ENCODE measurements at regions not wholly inside any gene's neighbourhood (a gene's known extent, or its start where the extent isn't known, plus 50 kb on each side); places are given as distances from the start of the nearest gene placed in this dataset.

DNA sequence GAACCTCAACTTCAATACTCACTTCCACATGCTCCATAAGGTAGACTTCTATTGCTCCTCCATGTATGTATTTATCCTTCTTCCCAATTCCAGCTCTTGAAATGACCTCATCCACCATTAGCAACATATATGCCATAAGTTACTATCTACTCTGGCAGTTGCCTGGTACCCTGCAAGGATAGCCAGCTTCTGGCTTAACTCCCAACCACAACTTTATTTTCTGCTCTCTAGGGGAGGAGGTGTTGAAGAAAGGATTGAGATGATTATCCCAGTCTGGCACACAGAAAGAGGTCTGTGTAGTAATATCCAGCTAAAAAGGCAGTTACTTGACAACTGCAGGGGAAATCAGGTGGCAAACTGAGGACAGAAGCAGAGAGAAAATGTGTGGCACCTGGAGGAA lies 71.5 kb upstream of the MDM1 start:
- Histone ChIP-seq H3K36me3 (no peaks in the 10 kb centered on the region), H3K4me3 (no peak overlapping the region), H3K9me3 (no peaks in the 10 kb centered on the region), H3K27ac (no peak overlapping the region), H3K4me1 (peaks cover 0 to 27% (median 21%) of the 10 kb centered on the region in 4 donors), H3K27me3 (no peaks in the 10 kb centered on the region)
- no peak for DNase-seq
- TF ChIP-seq, protein P1, sequence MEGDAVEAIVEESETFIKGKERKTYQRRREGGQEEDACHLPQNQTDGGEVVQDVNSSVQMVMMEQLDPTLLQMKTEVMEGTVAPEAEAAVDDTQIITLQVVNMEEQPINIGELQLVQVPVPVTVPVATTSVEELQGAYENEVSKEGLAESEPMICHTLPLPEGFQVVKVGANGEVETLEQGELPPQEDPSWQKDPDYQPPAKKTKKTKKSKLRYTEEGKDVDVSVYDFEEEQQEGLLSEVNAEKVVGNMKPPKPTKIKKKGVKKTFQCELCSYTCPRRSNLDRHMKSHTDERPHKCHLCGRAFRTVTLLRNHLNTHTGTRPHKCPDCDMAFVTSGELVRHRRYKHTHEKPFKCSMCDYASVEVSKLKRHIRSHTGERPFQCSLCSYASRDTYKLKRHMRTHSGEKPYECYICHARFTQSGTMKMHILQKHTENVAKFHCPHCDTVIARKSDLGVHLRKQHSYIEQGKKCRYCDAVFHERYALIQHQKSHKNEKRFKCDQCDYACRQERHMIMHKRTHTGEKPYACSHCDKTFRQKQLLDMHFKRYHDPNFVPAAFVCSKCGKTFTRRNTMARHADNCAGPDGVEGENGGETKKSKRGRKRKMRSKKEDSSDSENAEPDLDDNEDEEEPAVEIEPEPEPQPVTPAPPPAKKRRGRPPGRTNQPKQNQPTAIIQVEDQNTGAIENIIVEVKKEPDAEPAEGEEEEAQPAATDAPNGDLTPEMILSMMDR (IDR thresholded peaks at IDR 0.05) = no peak
- no peak for TF ChIP-seq EP300 (IDR thresholded peaks at IDR 0.05)
- no peak for TF ChIP-seq POLR2A (IDR thresholded peaks at IDR 0.05)
- no peak for TF ChIP-seq POLR2AphosphoS5 (IDR thresholded peaks at IDR 0.05)
- intact Hi-C loops (cut with DNase I) = no loop called here

DNA sequence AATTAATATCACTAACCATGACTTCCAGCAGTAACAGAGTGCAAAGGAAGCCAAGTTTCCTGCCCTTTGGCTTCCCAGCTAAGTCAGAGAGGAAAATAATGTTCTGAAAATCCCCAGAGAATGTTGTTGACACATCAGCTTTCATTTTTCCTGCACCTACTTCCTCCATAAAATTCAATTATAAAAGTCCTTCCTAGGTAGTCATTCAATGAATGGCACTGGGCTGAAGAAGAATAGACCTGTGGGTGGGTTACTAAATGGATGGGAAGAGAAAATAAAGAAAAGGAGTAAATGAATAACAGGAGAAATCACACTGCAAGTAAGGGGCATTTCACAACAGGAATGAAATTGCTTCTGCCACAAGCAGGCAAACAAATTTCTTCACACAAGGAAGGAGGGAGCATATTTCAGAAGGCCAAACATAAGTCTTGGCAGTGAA lies 73.2 kb upstream of the MDM1 start:
- Histone ChIP-seq H3K27ac (peak overlapping the region; percentile 51 to 84 (median 72)), H3K9me3 (no peaks in the 10 kb centered on the region), H3K4me1 (peaks cover 0 to 27% (median 21%) of the 10 kb centered on the region in 4 donors), H3K4me3 (no peak overlapping the region), H3K27me3 (no peaks in the 10 kb centered on the region), H3K36me3 (no peaks in the 10 kb centered on the region)
- TF ChIP-seq POLR2A (IDR thresholded peaks at IDR 0.05) (no peak), POLR2AphosphoS5 (IDR thresholded peaks at IDR 0.05) (no peak), EP300 (IDR thresholded peaks at IDR 0.05) (no peak)
- TF ChIP-seq, protein P1 (IDR thresholded peaks at IDR 0.05) = no peak
- intact Hi-C loops (cut with DNase I) = loop anchor here (1.0 to 5.0 kb wide), 2 partner anchors 40 to 92 kb away; no protein-coding TSS in a partner anchor
- DNase-seq = no peak

DNA sequence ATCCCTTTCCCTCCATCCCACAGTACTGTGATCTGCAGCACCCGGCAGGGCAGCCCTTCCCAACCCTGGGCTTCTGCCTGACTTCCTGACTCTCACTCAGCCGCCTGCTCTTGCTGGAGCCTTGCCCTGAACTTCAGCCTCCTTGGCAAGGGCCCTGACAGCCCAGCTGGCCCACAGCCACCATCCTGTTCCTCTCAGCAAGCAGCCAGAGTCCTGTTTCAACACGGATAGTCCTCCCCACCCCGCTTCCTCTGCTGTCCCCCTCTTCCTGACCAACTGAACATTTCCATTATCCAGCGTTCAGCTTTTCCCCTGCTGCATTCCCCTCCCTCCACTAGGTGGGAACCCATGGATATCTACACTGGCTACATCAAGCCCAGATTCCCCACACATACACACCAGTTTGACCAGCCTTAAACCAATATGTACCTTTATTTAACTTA lies 74.0 kb upstream of the MDM1 start:
- Histone ChIP-seq H3K9me3 (no peaks in the 10 kb centered on the region), H3K27ac (peak overlapping the region; percentile 51 to 84 (median 72)), H3K4me1 (peaks cover 0 to 27% (median 21%) of the 10 kb centered on the region in 4 donors), H3K4me3 (peak overlapping the region in 1 of 4 donors; percentile 4), H3K36me3 (no peaks in the 10 kb centered on the region), H3K27me3 (no peaks in the 10 kb centered on the region)
- TF ChIP-seq, protein P1 (IDR thresholded peaks at IDR 0.05) = peak; percentile 21 to 43 (median 28)
- TF ChIP-seq POLR2AphosphoS5 (IDR thresholded peaks at IDR 0.05) = peak; percentile 71 to 86 (median 82)
- no peak for TF ChIP-seq POLR2A (IDR thresholded peaks at IDR 0.05)
- peak in 1 of 4 donors; percentile 22 for TF ChIP-seq EP300 (IDR thresholded peaks at IDR 0.05)
- 4 to 24% methylated on average over 5 of the region's 5 CpGs for WGBS, 2 donors
- intact Hi-C loops (cut with DNase I) = loop anchor here (2.0 to 5.0 kb wide), 2 partner anchors 91 to 205 kb away; partner anchors contain the start of gene RAP1B
- DNase-seq = peak; percentile 98

DNA sequence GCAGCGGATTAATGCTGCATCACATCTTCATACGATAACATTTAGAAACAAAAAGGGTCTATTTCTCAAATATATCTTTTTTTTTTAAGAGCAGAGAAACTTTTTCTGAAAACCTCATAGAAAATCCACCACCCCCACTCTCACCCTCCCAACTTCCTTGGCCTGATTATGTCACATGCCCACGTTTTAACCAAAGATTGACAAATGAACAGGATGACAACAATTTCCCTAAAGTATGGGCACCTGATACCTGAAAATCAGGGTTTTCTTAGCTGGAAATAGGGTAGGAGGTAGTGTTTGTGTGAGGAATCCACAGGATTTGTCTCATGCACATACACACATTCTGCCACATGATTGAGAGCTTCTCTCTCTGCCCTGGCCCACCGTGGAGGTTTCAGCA lies 74.7 kb upstream of the MDM1 start:
- Histone ChIP-seq H3K27ac (peak overlapping the region in 3 of 4 donors; percentile 68 to 84 (median 75)), H3K27me3 (no peaks in the 10 kb centered on the region), H3K4me1 (peaks cover 0 to 27% (median 21%) of the 10 kb centered on the region in 4 donors), H3K9me3 (no peaks in the 10 kb centered on the region), H3K36me3 (no peaks in the 10 kb centered on the region), H3K4me3 (no peak overlapping the region)
- intact Hi-C loops (cut with DNase I) = loop anchor here (2.0 to 5.0 kb wide), 2 partner anchors 90 to 204 kb away; partner anchors contain the start of gene RAP1B
- DNase-seq = no peak
- WGBS, 2 donors = 75 to 77% methylated on average over 4 of the region's 4 CpGs
- TF ChIP-seq POLR2AphosphoS5 (IDR thresholded peaks at IDR 0.05) = no peak

DNA sequence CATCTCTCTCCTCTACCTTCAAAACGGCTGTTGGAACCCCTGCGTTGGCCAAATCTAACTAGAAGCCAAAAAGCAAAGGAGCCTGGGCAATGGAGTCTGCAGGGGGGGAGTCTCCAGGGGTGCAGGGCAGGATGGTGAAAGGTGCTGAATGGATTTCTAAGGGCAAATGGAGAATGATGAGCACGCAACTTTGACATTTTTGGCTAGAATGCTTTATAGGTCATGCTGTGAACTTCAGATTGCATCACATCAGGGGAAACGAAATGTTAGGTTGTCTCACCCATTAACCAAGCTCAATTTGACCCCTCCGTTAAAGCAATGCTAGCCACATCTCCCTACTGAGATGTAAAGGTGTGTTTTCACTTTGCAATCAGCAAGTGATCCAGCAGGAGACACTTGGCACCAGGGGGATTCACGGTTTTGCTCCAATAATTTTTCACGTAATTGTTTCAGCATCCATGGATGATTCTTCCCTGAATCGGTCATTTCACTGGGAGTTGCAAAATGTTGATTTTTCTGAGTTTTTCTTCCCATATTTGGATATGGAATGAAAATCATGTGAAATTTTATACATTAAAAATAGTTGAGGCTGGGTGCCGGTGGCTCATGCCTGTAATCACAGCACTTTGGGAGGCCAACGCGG lies 78.0 kb upstream of the MDM1 start:
- no peaks in the 10 kb centered on the region for H3K27me3 ChIP-seq
- no peak for DNase-seq
- no peaks in the 10 kb centered on the region for H3K36me3 ChIP-seq
- no peak for TF ChIP-seq EP300 (IDR thresholded peaks at IDR 0.05)
- TF ChIP-seq POLR2AphosphoS5 (IDR thresholded peaks at IDR 0.05) = no peak
- TF ChIP-seq POLR2A (IDR thresholded peaks at IDR 0.05) = no peak
- TF ChIP-seq, protein P1 (IDR thresholded peaks at IDR 0.05) = no peak
- no peak overlapping the region for H3K4me3 ChIP-seq
- H3K9me3 ChIP-seq = no peaks in the 10 kb centered on the region
- intact Hi-C loops (cut with DNase I) = no loop called here
- WGBS, 2 donors = 92 to 94% methylated on average over 11 of the region's 11 CpGs
- H3K4me1 ChIP-seq = peaks cover 0 to 19% (median 17%) of the 10 kb centered on the region in 4 donors
- H3K27ac ChIP-seq = no peak overlapping the region
